Adrenal gland (tissue), 5 donors: ENCODE measurements at regions not wholly inside any gene's neighbourhood (a gene's known extent, or its start where the extent isn't known, plus 50 kb on each side); places are given as distances from the start of the nearest gene placed in this dataset.

Experiments used
- CTCF ChIP-seq, 6 experiments: fragments of 450-650 bp in 4 of 6; fragments of 200-600 bp in 2 of 6; sonication (generic) in 1 of 6; IDR thresholded peaks; 1 replicate in 5 of 6; 2 replicates in 1 of 6; pipeline versions ENCODE4 v1.5.1 to v1.8.0; 2016 to 2021; ENCODE audit warnings: antibody characterized with exemption in 6 of 6, mild to moderate bottlenecking in 2 of 6, moderate library complexity in 1 of 6
- POLR2A ChIP-seq, 2 donors: fragments of 450-650 bp; IDR thresholded peaks; one replicate each; pipeline ENCODE4 v1.6.1; 2017; ENCODE audit warnings: antibody characterized with exemption in 2 of 2, mild to moderate bottlenecking in 2 of 2, moderate library complexity in 1 of 2
- donor health status: DM: no; HTN: no; CAD: no.

GRCh38 chr6:92362404-92362803 lies 1057.0 kb downstream of the EPHA7 start:
- TF ChIP-seq CTCF (IDR thresholded peaks at IDR 0.05) (no peak), POLR2A (IDR thresholded peaks at IDR 0.05) (no peak)
